ENCODE measurements at regions not wholly inside any gene's neighbourhood (a gene's known extent, or its start where the extent isn't known, plus 50 kb on each side); places are given as distances from the start of the nearest gene placed in this dataset.

DNA sequence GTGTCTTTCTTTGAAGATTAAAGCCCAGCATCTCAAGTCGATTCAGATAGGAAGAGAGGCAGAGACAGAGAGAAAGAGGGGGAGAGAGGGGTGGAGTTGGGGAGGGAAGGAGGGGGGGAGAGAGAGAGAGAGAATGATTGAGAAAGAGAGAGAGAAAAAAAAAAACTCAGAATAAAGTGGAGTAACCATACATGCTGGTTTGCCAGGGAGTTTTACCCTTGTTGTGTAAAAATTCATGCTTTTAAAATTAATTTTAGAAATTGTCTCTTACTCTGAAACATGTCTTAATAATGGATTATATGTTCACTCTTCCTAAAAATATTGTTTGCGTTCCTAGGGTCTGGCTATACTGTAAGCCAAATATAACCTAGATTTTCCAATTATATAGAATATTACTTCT, 908.5 kb downstream of the DSC3 start:
- H3K27ac ChIP-seq = no peak overlapping the region
- WGBS = 90% methylated on average over 2 of the region's 2 CpGs

DNA sequence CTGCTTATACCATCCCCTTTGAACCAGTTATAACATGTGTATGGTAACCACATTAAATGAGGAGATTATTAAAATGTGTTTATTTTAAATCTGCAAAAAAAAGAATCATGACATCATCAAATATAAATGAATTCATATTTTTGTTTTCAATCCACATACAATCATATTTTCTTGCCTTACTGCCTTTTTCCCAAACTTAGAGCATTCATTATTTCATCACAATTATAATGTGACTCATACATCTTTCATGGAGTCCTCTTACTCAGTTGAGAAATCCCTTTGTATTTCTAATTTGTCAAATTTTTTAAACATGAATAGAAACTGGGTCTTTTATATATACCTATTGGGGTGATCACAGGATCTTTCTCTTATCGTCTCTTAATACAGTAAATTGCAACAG, 909.6 kb downstream of the DSC3 start:
- Histone ChIP-seq H3K4me3 (no peak overlapping the region), H3K4me1 (no peaks in the 10 kb centered on the region), H3K27me3 (no peaks in the 10 kb centered on the region), H3K9me3 (peaks cover 6% of the 10 kb centered on the region), H3K27ac (no peak overlapping the region), H3K36me3 (no peaks in the 10 kb centered on the region)
- TF ChIP-seq, protein P1, sequence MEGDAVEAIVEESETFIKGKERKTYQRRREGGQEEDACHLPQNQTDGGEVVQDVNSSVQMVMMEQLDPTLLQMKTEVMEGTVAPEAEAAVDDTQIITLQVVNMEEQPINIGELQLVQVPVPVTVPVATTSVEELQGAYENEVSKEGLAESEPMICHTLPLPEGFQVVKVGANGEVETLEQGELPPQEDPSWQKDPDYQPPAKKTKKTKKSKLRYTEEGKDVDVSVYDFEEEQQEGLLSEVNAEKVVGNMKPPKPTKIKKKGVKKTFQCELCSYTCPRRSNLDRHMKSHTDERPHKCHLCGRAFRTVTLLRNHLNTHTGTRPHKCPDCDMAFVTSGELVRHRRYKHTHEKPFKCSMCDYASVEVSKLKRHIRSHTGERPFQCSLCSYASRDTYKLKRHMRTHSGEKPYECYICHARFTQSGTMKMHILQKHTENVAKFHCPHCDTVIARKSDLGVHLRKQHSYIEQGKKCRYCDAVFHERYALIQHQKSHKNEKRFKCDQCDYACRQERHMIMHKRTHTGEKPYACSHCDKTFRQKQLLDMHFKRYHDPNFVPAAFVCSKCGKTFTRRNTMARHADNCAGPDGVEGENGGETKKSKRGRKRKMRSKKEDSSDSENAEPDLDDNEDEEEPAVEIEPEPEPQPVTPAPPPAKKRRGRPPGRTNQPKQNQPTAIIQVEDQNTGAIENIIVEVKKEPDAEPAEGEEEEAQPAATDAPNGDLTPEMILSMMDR (IDR thresholded peaks at IDR 0.05) = no peak
- no peak for TF ChIP-seq POLR2AphosphoS5 (IDR thresholded peaks at IDR 0.05)
- no peak for TF ChIP-seq POLR2A (IDR thresholded peaks at IDR 0.05)
- no peak for TF ChIP-seq EP300 (IDR thresholded peaks at IDR 0.05)
- no peak for DNase-seq (ENCODE audit: low spot score in 2 of 2)
- 86% methylated on average over 1 of the region's 1 CpG for WGBS

More for the DNA sequence above, 908.5 kb downstream of the DSC3 start:
- no peaks in the 10 kb centered on the region for H3K36me3 ChIP-seq
- no peak for DNase-seq (ENCODE audit: low spot score in 2 of 2)
- no peak overlapping the region for H3K4me3 ChIP-seq
- no peaks in the 10 kb centered on the region for H3K4me1 ChIP-seq
- H3K9me3 ChIP-seq = peaks cover 6% of the 10 kb centered on the region
- no peak for TF ChIP-seq EP300 (IDR thresholded peaks at IDR 0.05)
- TF ChIP-seq POLR2A (IDR thresholded peaks at IDR 0.05) = no peak
- TF ChIP-seq POLR2AphosphoS5 (IDR thresholded peaks at IDR 0.05) = no peak
- H3K27me3 ChIP-seq = no peaks in the 10 kb centered on the region

DNA sequence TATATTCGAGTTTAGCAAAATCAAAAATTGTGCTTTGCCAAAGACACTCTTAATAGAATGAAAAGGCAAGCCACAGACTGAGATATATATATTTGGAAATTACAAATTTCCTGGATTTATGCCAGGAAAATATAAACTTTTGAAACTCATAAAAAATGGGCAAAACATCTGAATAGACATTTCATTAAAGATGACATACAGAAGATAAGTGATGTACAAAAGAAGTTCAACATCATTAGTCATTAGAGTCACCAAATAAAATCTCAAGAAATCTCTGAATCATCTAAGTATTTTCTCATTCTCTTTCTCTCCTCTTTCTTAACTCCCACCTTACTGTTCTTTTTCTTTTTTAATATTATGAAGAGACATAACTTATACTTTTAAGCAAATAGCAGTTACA, 921.1 kb downstream of the DSC3 start:
- Histone ChIP-seq H3K27me3 (no peaks in the 10 kb centered on the region), H3K4me3 (no peak overlapping the region), H3K27ac (no peak overlapping the region), H3K9me3 (no peaks in the 10 kb centered on the region), H3K4me1 (no peaks in the 10 kb centered on the region), H3K36me3 (no peaks in the 10 kb centered on the region)
- 65% methylated on average over 1 of the region's 1 CpG for WGBS
- DNase-seq (ENCODE audit: low spot score in 2 of 2) = no peak
- no peak for TF ChIP-seq POLR2A (IDR thresholded peaks at IDR 0.05)
- TF ChIP-seq EP300 (IDR thresholded peaks at IDR 0.05) = no peak

DNA sequence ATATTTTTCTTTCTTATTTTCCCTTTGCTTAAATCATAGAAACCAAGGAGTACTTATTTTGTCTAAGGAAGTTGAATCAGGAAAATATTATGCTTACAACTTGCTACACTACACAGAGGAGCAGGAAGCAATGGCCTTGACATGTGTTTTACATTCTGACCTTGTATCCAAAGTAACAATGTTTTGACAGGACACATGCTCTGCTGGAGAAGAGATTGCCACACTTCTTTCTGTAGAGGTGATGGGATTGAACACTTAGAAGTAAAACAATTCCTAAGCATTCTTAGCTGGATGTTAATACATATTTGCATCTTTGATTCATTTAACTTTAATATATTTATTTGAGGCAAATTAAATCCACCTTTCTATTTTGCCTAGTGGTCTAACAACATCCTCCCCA, 929.1 kb downstream of the DSC3 start:
- H3K27me3 ChIP-seq = no peaks in the 10 kb centered on the region
- H3K4me1 ChIP-seq = no peaks in the 10 kb centered on the region
- no peaks in the 10 kb centered on the region for H3K36me3 ChIP-seq
- H3K27ac ChIP-seq = no peak overlapping the region
- TF ChIP-seq POLR2A (IDR thresholded peaks at IDR 0.05) (no peak), EP300 (IDR thresholded peaks at IDR 0.05) (no peak), POLR2AphosphoS5 (IDR thresholded peaks at IDR 0.05) (no peak)
- TF ChIP-seq, protein P1 (IDR thresholded peaks at IDR 0.05) = no peak
- no peaks in the 10 kb centered on the region for H3K9me3 ChIP-seq
- no peak overlapping the region for H3K4me3 ChIP-seq
- DNase-seq (ENCODE audit: low spot score in 2 of 2) = no peak

DNA sequence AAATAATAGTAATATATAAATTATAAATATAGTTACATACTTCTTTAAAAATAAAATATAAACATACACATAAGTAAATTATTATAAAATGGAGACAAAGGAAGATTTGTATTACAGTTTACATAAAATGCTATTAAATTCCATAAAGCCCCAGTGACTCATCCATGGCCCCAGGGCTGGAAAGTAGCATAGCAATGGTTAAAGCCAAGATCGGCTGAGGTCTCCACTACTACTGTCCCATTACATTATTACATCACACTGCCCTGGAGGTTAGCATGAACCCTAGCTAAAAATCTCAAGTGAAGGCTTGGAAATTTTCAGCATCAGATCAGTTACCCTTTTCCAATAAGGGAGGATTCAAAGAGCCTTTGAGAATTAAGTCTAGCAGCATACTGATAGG, 936.2 kb downstream of the DSC3 start:
- TF ChIP-seq EP300 (IDR thresholded peaks at IDR 0.05) (no peak), POLR2A (IDR thresholded peaks at IDR 0.05) (no peak), POLR2AphosphoS5 (IDR thresholded peaks at IDR 0.05) (no peak)
- TF ChIP-seq, protein P1 (IDR thresholded peaks at IDR 0.05) = no peak
- Histone ChIP-seq H3K4me3 (no peak overlapping the region), H3K4me1 (no peaks in the 10 kb centered on the region), H3K27me3 (no peaks in the 10 kb centered on the region), H3K9me3 (no peaks in the 10 kb centered on the region), H3K36me3 (no peaks in the 10 kb centered on the region), H3K27ac (no peak overlapping the region)
- DNase-seq (ENCODE audit: low spot score in 2 of 2) = no peak
- 42% methylated on average over 1 of the region's 1 CpG for WGBS

DNA sequence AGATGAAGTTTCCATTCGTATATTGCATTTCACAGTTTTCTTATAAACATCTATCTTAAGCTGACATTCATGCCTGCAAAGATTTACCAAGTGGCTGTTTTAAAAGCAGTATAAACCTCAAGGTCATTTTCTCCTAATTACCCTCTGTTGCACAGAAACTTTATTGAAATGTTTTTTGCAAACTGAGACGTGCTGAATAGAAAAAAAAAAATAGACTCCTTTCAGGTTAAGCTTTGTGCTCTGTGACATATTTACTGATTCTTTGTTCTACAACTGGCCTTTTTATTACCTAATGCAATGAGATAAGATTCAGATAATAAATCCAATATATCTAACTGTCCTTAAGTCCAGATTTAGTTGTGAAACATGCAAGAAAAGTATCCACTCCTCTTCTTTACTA, 938.7 kb downstream of the DSC3 start:
- no peak overlapping the region for H3K27ac ChIP-seq
- H3K4me3 ChIP-seq = no peak overlapping the region
- TF ChIP-seq POLR2A (IDR thresholded peaks at IDR 0.05) (no peak), EP300 (IDR thresholded peaks at IDR 0.05) (no peak), POLR2AphosphoS5 (IDR thresholded peaks at IDR 0.05) (no peak)
- TF ChIP-seq, protein P1 (IDR thresholded peaks at IDR 0.05) = no peak
- H3K27me3 ChIP-seq = no peaks in the 10 kb centered on the region
- no peaks in the 10 kb centered on the region for H3K36me3 ChIP-seq
- H3K4me1 ChIP-seq = no peaks in the 10 kb centered on the region
- DNase-seq (ENCODE audit: low spot score in 2 of 2) = no peak
- WGBS = 57% methylated on average over 2 of the region's 2 CpGs
- H3K9me3 ChIP-seq = no peaks in the 10 kb centered on the region
